GM12878 (cell line): ENCODE measurements at regions not wholly inside any gene's neighbourhood (a gene's known extent, or its start where the extent isn't known, plus 50 kb on each side); places are given as distances from the start of the nearest gene placed in this dataset.

Source experiments
- ATAC-seq: fragments of 200-7000 bp; cut with Tn5 transposase; 3 replicates; pipeline ENCODE4 v1.9.1; 2020; ENCODE audit warnings: mild to moderate bottlenecking, moderate library complexity
- BruUV-seq: library from RNA; stranded (reverse); fragments of 400-500 nt; replicated peaks from 2 replicates; lab custom pipeline; 2021; lab: Mats Ljungman, UMichigan
- CTCF ChIA-PET: fragments of 300-600 bp; sonication (Branson Sonifier 250); formaldehyde crosslinking; extraction: SDS; loops from one replicate; lab custom pipeline; 2021; ENCODE audit warnings: inconsistent platforms; lab: Yijun Ruan, JAX
- POLR2A ChIA-PET: fragments of 350-600 bp; formaldehyde crosslinking; extraction: SDS; loops from one replicate; lab custom pipeline; 2021; ENCODE audit warnings: inconsistent platforms; lab: Charles Lee
- RAD21 ChIA-PET: fragments of 300-600 bp; sonication (Branson Sonifier 250); formaldehyde crosslinking; loops from one replicate; lab custom pipeline; 2023; ENCODE audit warnings: antibody characterized with exemption; ENCODE audit not compliant: unreplicated experiment; lab: Charles Lee
- SMC1A ChIA-PET: fragments of 300-600 bp; sonication (Branson Sonifier 250); formaldehyde crosslinking; loops from one replicate; lab custom pipeline; 2023; ENCODE audit not compliant: unreplicated experiment, uncharacterized antibody; lab: Charles Lee
- DNase-seq: peaks from one replicate; pipeline ENCODE4 v3.0.0-alpha.2; 2011; ENCODE audit warnings: low read depth, low spot score
- FAIRE-seq: peaks from 3 replicates; lab custom pipeline; 2011; peaks lifted over from hg19 to GRCh38; lab: Jason Lieb, UNC
- H2AFZ ChIP-seq: 2 replicates; pipeline ENCODE4 v1.6.0; 2011; ENCODE audit warnings: low read depth, low read length, control low read depth; ENCODE audit not compliant: control insufficient read depth
- H3K27ac ChIP-seq: 2 replicates; pipeline ENCODE4 v1.5.1; 2011; ENCODE audit warnings: control low read depth; ENCODE audit not compliant: control insufficient read depth, insufficient read depth
- H3K27me3 ChIP-seq, 2 experiments: replicated peaks in 1 of 2; 2 replicates each; pipeline versions ENCODE4 v1.6.0 to v1.6.1; 2011; ENCODE audit warnings: low read length in 1 of 2; ENCODE audit not compliant: control insufficient read depth in 2 of 2, insufficient read depth in 2 of 2
- H3K36me3 ChIP-seq, 2 experiments: 2 replicates each; pipeline ENCODE4 v1.5.1; 2011; ENCODE audit warnings: low read length in 1 of 2; ENCODE audit not compliant: control insufficient read depth in 2 of 2, insufficient read depth in 2 of 2
- H3K4me1 ChIP-seq: 2 replicates; pipeline ENCODE4 v1.6.1; 2011; ENCODE audit warnings: mild to moderate bottlenecking, low read length, moderate library complexity, mixed read lengths; ENCODE audit not compliant: control insufficient read depth, insufficient read depth
- H3K4me2 ChIP-seq: 2 replicates; pipeline ENCODE4 v1.6.0; 2011; ENCODE audit warnings: control low read depth; ENCODE audit not compliant: control insufficient read depth, insufficient read depth
- H3K4me3 ChIP-seq: fragments of 200-600 bp; sonication (generic); 2 replicates; pipeline ENCODE4 v1.5.1; 2016
- H3K79me2 ChIP-seq: 2 replicates; pipeline ENCODE4 v1.6.0; 2011; ENCODE audit warnings: low read length; ENCODE audit not compliant: control insufficient read depth, insufficient read depth
- H3K9ac ChIP-seq: 2 replicates; pipeline ENCODE4 v1.8.0; 2011; ENCODE audit warnings: low read length, control low read depth, mixed read lengths; ENCODE audit not compliant: control insufficient read depth, insufficient read depth
- H3K9me3 ChIP-seq: replicated peaks from 3 replicates; pipeline ENCODE4 v1.5.1; 2011; ENCODE audit warnings: mild to moderate bottlenecking, low read length; ENCODE audit not compliant: control insufficient read depth, insufficient read depth
- H4K20me1 ChIP-seq: 2 replicates; pipeline ENCODE4 v1.6.0; 2011; ENCODE audit not compliant: control insufficient read depth, insufficient read depth
- HDAC2 ChIP-seq: fragments of 200-600 bp; sonication (generic); IDR thresholded peaks from 2 replicates; pipeline ENCODE4 v1.6.1; 2017
- HDGF ChIP-seq: fragments of 450-650 bp; IDR thresholded peaks from 2 replicates; pipeline ENCODE4 v1.6.1; 2016; ENCODE audit warnings: antibody characterized with exemption
- MTA3 ChIP-seq: IDR thresholded peaks from 2 replicates; pipeline ENCODE4 v1.6.1; 2012; ENCODE audit warnings: low read length, inconsistent platforms, borderline replicate concordance
- NFYA ChIP-seq: IDR thresholded peaks from 2 replicates; pipeline ENCODE4 v1.6.1; 2011; ENCODE audit warnings: low read depth, mild to moderate bottlenecking, low read length, improper control_type of control experiment, borderline replicate concordance
- SIN3A ChIP-seq: IDR thresholded peaks from 2 replicates; pipeline ENCODE4 v1.6.1; 2012; ENCODE audit warnings: low read depth, low read length, improper control_type of control experiment
- SUZ12 ChIP-seq: fragments of 200-600 bp; sonication (generic); IDR thresholded peaks from one replicate; pipeline ENCODE4 v1.6.1; 2018; ENCODE audit warnings: antibody characterized with exemption, mild to moderate bottlenecking; ENCODE audit not compliant: unreplicated experiment
- TBL1XR1 ChIP-seq: IDR thresholded peaks from 2 replicates; pipeline ENCODE4 v1.6.1; 2012; ENCODE audit warnings: low read depth, low read length, improper control_type of control experiment
- WGBS: methylation state at CpG from one replicate; pipeline ENCODE4 v1.1.6; 2016; ENCODE audit warnings: low lambda C conversion rate; ENCODE audit not compliant: insufficient replicate concordance, insufficient coverage; ENCODE audit errors: missing lambda C conversion rate; 5-methylcytosine and 5-hydroxymethylcytosine counted together
- in situ Hi-C: fragments of 300-500 bp; cut with MboI; formaldehyde crosslinking; loops from 9 replicates; pipeline ENCODE4 v1.14.3; 2018; ENCODE audit warnings: mixed read lengths
- intact Hi-C: fragments of 100-400 bp; cut with micrococcal nuclease; formaldehyde crosslinking; loops from one replicate; pipeline ENCODE4 v1.14.2; 2022; ENCODE audit not compliant: unreplicated experiment
- TF ChIP-seq, protein P1 (sequence below): IDR thresholded peaks from 2 replicates; pipeline ENCODE4 v1.6.1; 2012; ENCODE audit warnings: low read depth, low read length, improper control_type of control experiment
- TF ChIP-seq, protein P2 (sequence below): fragments of 450-650 bp; IDR thresholded peaks from 2 replicates; pipeline ENCODE4 v1.6.1; 2014; ENCODE audit warnings: mild to moderate bottlenecking

DNA sequence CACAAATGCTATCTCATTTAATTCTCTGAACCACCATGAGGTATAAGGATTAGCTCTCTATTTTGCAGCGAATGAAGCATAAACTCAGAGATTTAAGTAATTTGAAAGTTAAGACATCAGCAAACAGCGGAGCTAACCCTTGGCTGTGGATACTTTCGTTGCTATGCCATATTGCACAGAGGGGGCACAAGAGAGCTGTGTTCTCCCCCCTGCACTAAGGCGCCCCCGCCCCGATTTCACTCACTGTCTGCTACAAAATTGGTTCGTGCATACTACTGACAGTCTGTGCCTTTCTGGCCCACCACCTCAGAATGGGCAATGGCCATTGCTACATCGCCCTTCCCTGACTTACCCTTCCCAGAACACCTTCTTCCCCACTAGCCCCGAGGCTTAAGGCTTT, 105.7 kb upstream of the OBI1 start:
- H3K4me3 ChIP-seq = no peak overlapping the region
- intact Hi-C loops = no loop called here
- ChIA-PET SMC1A (no interaction called here), CTCF (no interaction called here), POLR2A (no interaction called here), RAD21 (no interaction called here)
- no peaks in the 10 kb centered on the region for H3K36me3 ChIP-seq
- no peak overlapping the region for H3K4me2 ChIP-seq
- FAIRE-seq (no peak), DNase-seq (no peak), ATAC-seq (no peak)
- no peaks in the 10 kb centered on the region for H4K20me1 ChIP-seq
- in situ Hi-C loops = no loop called here
- no peak overlapping the region for H3K9ac ChIP-seq
- H2AFZ ChIP-seq = no peak overlapping the region
- no peaks in the 10 kb centered on the region for H3K79me2 ChIP-seq
- no peaks in the 10 kb centered on the region for H3K4me1 ChIP-seq
- H3K9me3 ChIP-seq = no peaks in the 10 kb centered on the region
- no TSS peak for BruUV-seq
- H3K27me3 ChIP-seq = no peaks in the 10 kb centered on the region
- TF ChIP-seq, protein P1, sequence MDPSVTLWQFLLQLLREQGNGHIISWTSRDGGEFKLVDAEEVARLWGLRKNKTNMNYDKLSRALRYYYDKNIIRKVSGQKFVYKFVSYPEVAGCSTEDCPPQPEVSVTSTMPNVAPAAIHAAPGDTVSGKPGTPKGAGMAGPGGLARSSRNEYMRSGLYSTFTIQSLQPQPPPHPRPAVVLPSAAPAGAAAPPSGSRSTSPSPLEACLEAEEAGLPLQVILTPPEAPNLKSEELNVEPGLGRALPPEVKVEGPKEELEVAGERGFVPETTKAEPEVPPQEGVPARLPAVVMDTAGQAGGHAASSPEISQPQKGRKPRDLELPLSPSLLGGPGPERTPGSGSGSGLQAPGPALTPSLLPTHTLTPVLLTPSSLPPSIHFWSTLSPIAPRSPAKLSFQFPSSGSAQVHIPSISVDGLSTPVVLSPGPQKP = no peak
- TF ChIP-seq SIN3A (no peak), TBL1XR1 (no peak), SUZ12 (no peak), HDGF (no peak), HDAC2 (no peak), NFYA (no peak), MTA3 (no peak)
- TF ChIP-seq, protein P2, sequence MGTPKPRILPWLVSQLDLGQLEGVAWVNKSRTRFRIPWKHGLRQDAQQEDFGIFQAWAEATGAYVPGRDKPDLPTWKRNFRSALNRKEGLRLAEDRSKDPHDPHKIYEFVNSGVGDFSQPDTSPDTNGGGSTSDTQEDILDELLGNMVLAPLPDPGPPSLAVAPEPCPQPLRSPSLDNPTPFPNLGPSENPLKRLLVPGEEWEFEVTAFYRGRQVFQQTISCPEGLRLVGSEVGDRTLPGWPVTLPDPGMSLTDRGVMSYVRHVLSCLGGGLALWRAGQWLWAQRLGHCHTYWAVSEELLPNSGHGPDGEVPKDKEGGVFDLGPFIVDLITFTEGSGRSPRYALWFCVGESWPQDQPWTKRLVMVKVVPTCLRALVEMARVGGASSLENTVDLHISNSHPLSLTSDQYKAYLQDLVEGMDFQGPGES = no peak
- H3K27ac ChIP-seq = no peak overlapping the region
- 34% methylated on average over 9 of the region's 9 CpGs for WGBS
